ENCODE measurements at regions not wholly inside any gene's neighbourhood (a gene's known extent, or its start where the extent isn't known, plus 50 kb on each side); places are given as distances from the start of the nearest gene placed in this dataset.

DNA sequence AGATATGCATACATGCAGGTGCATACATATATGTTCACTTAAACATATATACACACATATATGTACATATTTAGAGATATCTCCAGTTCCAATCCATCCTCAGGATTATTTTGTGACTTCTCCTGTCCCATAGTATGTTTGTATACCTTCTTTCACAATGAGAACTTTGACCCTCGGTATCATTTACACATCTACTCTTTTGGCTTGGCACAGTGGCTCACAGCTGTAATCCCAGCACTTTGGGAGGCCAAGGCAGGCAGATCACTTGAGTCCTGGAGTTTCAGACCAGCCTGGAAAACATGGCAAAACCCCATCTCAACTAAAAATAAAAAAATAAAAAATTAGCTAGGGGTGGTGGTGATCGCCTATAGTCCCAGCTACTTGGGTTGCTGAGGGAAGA lies 148.1 kb upstream of the CCL2 start:
- Histone ChIP-seq H3K9me3 (ENCODE audit: control insufficient read depth, insufficient read depth, low read length) (no peaks in the 10 kb centered on the region; the same call in 1 of the 2 replicates), H3K27me3 (ENCODE audit: control insufficient read depth, insufficient read depth, low read length) (no peaks in the 10 kb centered on the region), H3K27ac (ENCODE audit: low read depth, low read length) (no peak overlapping the region), H3K4me3 (ENCODE audit: low read depth, low read length) (no peak overlapping the region)
- CTCF ChIA-PET = interaction anchor here (0.6 kb wide), 1 partner anchor 255 kb away, joined by 4 read pairs; no protein-coding TSS in a partner anchor
- DNase-seq (ENCODE audit: low read depth, low spot score) = no peak
- TF ChIP-seq, protein P1, sequence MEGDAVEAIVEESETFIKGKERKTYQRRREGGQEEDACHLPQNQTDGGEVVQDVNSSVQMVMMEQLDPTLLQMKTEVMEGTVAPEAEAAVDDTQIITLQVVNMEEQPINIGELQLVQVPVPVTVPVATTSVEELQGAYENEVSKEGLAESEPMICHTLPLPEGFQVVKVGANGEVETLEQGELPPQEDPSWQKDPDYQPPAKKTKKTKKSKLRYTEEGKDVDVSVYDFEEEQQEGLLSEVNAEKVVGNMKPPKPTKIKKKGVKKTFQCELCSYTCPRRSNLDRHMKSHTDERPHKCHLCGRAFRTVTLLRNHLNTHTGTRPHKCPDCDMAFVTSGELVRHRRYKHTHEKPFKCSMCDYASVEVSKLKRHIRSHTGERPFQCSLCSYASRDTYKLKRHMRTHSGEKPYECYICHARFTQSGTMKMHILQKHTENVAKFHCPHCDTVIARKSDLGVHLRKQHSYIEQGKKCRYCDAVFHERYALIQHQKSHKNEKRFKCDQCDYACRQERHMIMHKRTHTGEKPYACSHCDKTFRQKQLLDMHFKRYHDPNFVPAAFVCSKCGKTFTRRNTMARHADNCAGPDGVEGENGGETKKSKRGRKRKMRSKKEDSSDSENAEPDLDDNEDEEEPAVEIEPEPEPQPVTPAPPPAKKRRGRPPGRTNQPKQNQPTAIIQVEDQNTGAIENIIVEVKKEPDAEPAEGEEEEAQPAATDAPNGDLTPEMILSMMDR (IDR thresholded peaks at IDR 0.05; ENCODE audit: low read depth, low read length) = no peak
- POLR2A ChIA-PET = no interaction called here

DNA sequence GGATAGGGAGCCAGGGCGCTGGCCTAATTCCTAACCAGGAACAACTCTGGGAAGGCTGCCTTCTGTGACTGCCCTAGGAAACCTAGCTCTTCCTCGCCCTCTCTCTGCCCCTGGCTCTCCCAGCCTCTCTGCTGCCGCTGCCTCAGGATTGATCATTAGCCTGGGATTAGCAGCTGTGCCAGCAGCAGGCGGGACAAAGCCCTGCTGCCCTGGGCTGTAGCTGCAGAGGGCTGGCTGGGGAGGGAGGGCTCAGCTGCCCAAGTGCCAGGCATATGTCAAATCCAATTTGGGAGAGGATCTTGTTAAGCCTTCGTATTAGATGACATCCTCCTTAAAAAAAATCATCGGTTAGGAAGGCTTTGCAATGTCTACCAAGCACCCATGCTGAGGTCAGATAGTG lies 144.8 kb upstream of the CCL2 start:
- Histone ChIP-seq H3K27ac (ENCODE audit: low read depth, low read length) (no peak overlapping the region), H3K27me3 (ENCODE audit: control insufficient read depth, insufficient read depth, low read length) (no peaks in the 10 kb centered on the region), H3K9me3 (ENCODE audit: control insufficient read depth, insufficient read depth, low read length) (no peaks in the 10 kb centered on the region; the same call in 1 of the 2 replicates), H3K4me3 (ENCODE audit: low read depth, low read length) (no peak overlapping the region)
- TF ChIP-seq, protein P1 (IDR thresholded peaks at IDR 0.05; ENCODE audit: low read depth, low read length) = no peak
- POLR2A ChIA-PET = no interaction called here
- CTCF ChIA-PET = no interaction called here
- no peak for DNase-seq (ENCODE audit: low read depth, low spot score)

DNA sequence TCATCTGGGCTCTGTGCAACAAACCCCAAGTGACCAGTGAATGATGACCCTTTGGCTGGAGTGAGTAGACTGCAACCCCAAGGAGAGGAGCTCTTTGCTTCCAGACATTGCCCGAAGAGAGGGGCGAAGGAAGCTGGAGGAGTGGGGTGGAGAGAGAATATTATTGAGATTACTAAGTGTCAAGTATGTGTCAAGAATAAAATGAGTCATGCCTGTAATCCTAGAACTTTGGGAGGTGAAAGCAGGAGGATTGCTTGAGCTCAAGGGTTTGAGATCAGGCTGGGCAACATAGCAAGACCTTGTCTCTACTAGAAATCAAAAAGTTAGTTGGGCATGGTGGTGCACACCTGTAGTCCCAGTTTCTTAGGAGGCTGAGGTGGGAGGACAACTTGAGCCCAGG lies 142.0 kb upstream of the CCL2 start:
- no peaks in the 10 kb centered on the region; the same call in 1 of the 2 replicates for H3K9me3 ChIP-seq (ENCODE audit: control insufficient read depth, insufficient read depth, low read length)
- no peak for DNase-seq (ENCODE audit: low read depth, low spot score)
- TF ChIP-seq, protein P1 (IDR thresholded peaks at IDR 0.05; ENCODE audit: low read depth, low read length) = no peak
- no peak overlapping the region for H3K27ac ChIP-seq (ENCODE audit: low read depth, low read length)
- no peak overlapping the region for H3K4me3 ChIP-seq (ENCODE audit: low read depth, low read length)
- ChIA-PET POLR2A (no interaction called here), CTCF (no interaction called here)
- no peaks in the 10 kb centered on the region for H3K27me3 ChIP-seq (ENCODE audit: control insufficient read depth, insufficient read depth, low read length)

DNA sequence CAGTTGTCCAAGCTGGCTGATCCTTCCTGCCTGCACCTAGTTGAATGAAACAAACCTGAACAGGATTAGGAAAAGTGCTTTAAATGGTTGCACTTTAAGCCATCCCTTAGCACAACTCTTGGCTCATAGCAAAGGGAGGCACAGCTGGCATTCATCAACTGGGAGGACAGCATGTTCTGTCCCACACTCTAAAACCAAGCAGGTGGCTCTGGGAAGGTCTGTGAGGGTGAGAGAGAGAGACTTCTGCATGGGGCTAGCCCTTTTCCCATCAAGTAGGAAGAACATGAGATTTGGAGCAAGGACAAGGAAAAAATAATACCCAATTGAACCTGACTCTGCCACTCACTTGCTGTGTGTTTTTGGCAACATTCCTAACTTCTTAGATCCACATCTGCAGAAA lies 140.9 kb upstream of the CCL2 start:
- POLR2A ChIA-PET = no interaction called here
- H3K9me3 ChIP-seq (ENCODE audit: control insufficient read depth, insufficient read depth, low read length) = no peaks in the 10 kb centered on the region; the same call in 1 of the 2 replicates
- TF ChIP-seq, protein P1 (IDR thresholded peaks at IDR 0.05; ENCODE audit: low read depth, low read length) = no peak
- no peak overlapping the region for H3K27ac ChIP-seq (ENCODE audit: low read depth, low read length)
- CTCF ChIA-PET = interaction anchor here (0.7 kb wide), 1 partner anchor 247 kb away, joined by 4 read pairs; no protein-coding TSS in a partner anchor
- H3K4me3 ChIP-seq (ENCODE audit: low read depth, low read length) = no peak overlapping the region
- no peaks in the 10 kb centered on the region for H3K27me3 ChIP-seq (ENCODE audit: control insufficient read depth, insufficient read depth, low read length)
- DNase-seq (ENCODE audit: low read depth, low spot score) = no peak

DNA sequence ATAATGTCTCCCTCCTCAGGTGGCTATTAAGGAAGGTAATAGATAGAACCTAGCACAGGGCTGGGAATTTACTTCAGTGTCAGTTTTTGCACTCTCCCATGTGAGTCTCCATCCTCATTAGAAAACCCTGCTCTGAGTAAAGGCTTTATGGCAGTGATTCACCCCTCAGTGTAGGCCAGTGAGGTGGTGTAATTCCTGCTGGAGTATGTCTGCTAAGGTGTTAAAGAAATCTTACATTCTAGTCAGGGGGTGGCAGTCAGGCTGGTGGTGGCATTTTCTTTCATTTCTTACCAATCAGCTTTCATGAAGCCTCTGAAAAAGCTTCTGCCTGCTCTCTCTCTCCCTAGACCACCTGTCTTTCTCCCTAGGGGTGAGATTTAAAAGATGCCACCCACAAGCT lies 138.8 kb upstream of the CCL2 start:
- H3K9me3 ChIP-seq (ENCODE audit: control insufficient read depth, insufficient read depth, low read length) = no peaks in the 10 kb centered on the region
- no peaks in the 10 kb centered on the region for H3K27me3 ChIP-seq (ENCODE audit: control insufficient read depth, insufficient read depth, low read length)
- H3K4me3 ChIP-seq (ENCODE audit: low read depth, low read length) = no peak overlapping the region
- ChIA-PET POLR2A (no interaction called here), CTCF (no interaction called here)
- TF ChIP-seq, protein P1 (IDR thresholded peaks at IDR 0.05; ENCODE audit: low read depth, low read length) = no peak
- no peak for DNase-seq (ENCODE audit: low read depth, low spot score)
- H3K27ac ChIP-seq (ENCODE audit: low read depth, low read length) = no peak overlapping the region

Data from AG04450 (cell line).